GM19467 (cell line): ENCODE measurements at regions not wholly inside any gene's neighbourhood (a gene's known extent, or its start where the extent isn't known, plus 50 kb on each side); places are given as distances from the start of the nearest gene placed in this dataset.

Experiments
- ATAC-seq: cut with Tn5 transposase; IDR thresholded peaks from one replicate; pipeline ENCODE4 v1.9.1; 2021; ENCODE audit warnings: mild to moderate bottlenecking, moderate library complexity; ENCODE audit not compliant: unreplicated experiment

GRCh38 chr11:122285070-122285988 lies 169.3 kb upstream of the BLID start:
- no peak for ATAC-seq

- no peak for ATAC-seq
Measured at GRCh38 chr11:122280870-122281269, 164.9 kb upstream of the BLID start.

- no peak for ATAC-seq
Measured at GRCh38 chr11:122279194-122279593, 163.2 kb upstream of the BLID start.

- ATAC-seq = no peak
Measured at GRCh38 chr11:122277493-122277892, 161.5 kb upstream of the BLID start.

- ATAC-seq = no peak
Measured at GRCh38 chr11:122276221-122276620, 160.2 kb upstream of the BLID start.

GRCh38 chr11:122275508-122275907 lies 159.5 kb upstream of the BLID start:
- ATAC-seq = no peak

GRCh38 chr11:122273476-122274191 lies 157.6 kb upstream of the BLID start:
- no peak for ATAC-seq

GRCh38 chr11:122271745-122272144 lies 155.7 kb upstream of the BLID start:
- no peak for ATAC-seq

GRCh38 chr11:122271137-122271536 lies 155.1 kb upstream of the BLID start:
- ATAC-seq = no peak

GRCh38 chr11:122270535-122270934 lies 154.5 kb upstream of the BLID start:
- ATAC-seq = no peak

GRCh38 chr11:122269824-122270223 lies 153.8 kb upstream of the BLID start:
- ATAC-seq = no peak

- ATAC-seq = no peak
Measured at GRCh38 chr11:122268601-122269130, 152.7 kb upstream of the BLID start.

GRCh38 chr11:122267602-122268001 lies 151.6 kb upstream of the BLID start:
- no peak for ATAC-seq

- no peak for ATAC-seq
Measured at GRCh38 chr11:122265981-122266380, 150.0 kb upstream of the BLID start.

GRCh38 chr11:122264121-122264520 lies 148.1 kb upstream of the BLID start:
- no peak for ATAC-seq

GRCh38 chr11:122261546-122261945 lies 145.5 kb upstream of the BLID start:
- ATAC-seq = no peak

- no peak for ATAC-seq
Measured at GRCh38 chr11:122259195-122259821, 143.3 kb upstream of the BLID start.

GRCh38 chr11:122258446-122259194 lies 142.6 kb upstream of the BLID start:
- ATAC-seq = no peak

- no peak for ATAC-seq
Measured at GRCh38 chr11:122253589-122254231, 137.7 kb upstream of the BLID start.

- no peak for ATAC-seq
Measured at GRCh38 chr11:122248939-122249338, 132.9 kb upstream of the BLID start.
